ENCODE measurements at regions not wholly inside any gene's neighbourhood (a gene's known extent, or its start where the extent isn't known, plus 50 kb on each side); places are given as distances from the start of the nearest gene placed in this dataset.

DNA sequence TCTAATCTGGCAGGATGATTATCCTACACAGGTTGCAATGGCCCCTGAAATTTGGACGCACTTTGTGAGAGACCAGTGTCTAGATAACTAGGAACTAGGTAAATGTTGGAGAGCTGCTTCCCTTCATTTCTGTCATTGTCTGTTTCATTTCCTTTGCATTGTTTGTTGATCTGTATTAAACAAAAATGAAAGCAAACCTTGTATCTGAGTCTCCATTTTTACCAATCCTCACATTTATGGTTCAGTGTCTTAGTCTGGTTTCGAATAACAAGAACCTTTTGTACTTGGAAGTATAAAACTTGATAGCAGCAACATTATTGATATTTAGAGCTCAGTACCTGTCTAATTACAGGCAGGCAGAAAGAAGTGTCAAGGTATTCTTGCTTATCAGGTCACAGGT lies 105.5 kb downstream of the MRPS30 start:
- TF ChIP-seq, protein P1, sequence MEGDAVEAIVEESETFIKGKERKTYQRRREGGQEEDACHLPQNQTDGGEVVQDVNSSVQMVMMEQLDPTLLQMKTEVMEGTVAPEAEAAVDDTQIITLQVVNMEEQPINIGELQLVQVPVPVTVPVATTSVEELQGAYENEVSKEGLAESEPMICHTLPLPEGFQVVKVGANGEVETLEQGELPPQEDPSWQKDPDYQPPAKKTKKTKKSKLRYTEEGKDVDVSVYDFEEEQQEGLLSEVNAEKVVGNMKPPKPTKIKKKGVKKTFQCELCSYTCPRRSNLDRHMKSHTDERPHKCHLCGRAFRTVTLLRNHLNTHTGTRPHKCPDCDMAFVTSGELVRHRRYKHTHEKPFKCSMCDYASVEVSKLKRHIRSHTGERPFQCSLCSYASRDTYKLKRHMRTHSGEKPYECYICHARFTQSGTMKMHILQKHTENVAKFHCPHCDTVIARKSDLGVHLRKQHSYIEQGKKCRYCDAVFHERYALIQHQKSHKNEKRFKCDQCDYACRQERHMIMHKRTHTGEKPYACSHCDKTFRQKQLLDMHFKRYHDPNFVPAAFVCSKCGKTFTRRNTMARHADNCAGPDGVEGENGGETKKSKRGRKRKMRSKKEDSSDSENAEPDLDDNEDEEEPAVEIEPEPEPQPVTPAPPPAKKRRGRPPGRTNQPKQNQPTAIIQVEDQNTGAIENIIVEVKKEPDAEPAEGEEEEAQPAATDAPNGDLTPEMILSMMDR (IDR thresholded peaks at IDR 0.05), result no peak
- no peak for DNase-seq (ENCODE audit: low spot score)
- Mint-ChIP-seq H3K4me3 (ENCODE audit: unreplicated experiment) (no peak overlapping the region), H3K9me3 (ENCODE audit: low read depth) (peaks cover 2% of the 10 kb centered on the region), H3K27me3 (ENCODE audit: low read depth) (no peaks in the 10 kb centered on the region), H3K36me3 (ENCODE audit: low read depth) (no peaks in the 10 kb centered on the region), H3K4me1 (ENCODE audit: low read depth) (no peaks in the 10 kb centered on the region), H3K27ac (ENCODE audit: unreplicated experiment) (no peak overlapping the region)

DNA sequence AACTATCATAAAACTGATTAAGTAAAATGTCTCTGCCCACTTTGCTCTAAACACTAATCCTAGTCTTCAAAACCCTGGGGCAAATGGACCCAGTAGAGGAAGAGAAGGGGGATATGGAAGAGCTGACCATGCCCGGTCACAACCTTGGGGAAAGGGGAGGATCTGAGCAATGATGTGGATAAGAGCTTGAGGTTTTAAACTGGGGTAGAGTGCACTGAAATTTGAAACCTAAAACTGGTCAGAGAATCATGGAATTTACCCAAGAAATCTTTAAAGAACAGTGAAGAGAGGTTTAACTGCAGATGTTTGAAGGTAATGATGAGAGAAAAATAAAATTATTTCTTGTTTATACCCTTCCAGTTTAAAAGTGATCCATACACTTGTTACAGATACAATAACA lies 110.8 kb downstream of the MRPS30 start:
- H3K9me3 Mint-ChIP-seq (ENCODE audit: low read depth), result peaks cover 5% of the 10 kb centered on the region
- no peak for DNase-seq (ENCODE audit: low spot score)

DNA sequence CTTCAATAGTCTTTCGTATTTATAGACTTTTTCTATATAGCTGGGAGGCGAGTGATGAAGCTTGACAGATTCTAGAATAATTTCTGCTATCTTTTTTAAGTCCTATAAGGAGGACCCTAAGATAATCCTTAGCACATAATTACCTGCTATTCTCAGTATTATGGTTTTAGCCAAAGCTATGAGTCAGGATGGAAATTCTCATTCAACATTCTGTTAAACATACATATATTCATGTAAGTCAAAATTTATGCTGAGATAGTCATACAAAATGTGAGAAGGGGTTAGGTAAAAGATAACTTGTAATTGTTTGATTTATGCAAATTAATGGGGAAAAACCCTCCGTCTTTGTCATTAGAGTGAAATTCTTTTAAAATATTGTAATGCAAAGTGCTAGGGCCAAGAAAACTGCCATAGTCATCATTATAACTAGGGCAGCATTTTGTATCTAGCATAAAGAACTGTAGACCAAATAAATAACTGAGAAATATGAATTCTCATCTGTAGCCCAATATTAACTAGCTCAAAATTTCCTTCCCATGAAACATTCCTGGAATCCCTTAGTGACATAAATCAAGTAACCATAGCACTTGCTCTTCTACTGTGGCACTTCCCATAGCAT lies 118.5 kb downstream of the MRPS30 start:
- Mint-ChIP-seq H3K27me3 (ENCODE audit: low read depth) (no peaks in the 10 kb centered on the region), H3K27ac (ENCODE audit: unreplicated experiment) (no peak overlapping the region), H3K9me3 (ENCODE audit: low read depth) (no peaks in the 10 kb centered on the region), H3K4me1 (ENCODE audit: low read depth) (no peaks in the 10 kb centered on the region), H3K4me3 (ENCODE audit: unreplicated experiment) (no peak overlapping the region), H3K36me3 (ENCODE audit: low read depth) (no peaks in the 10 kb centered on the region)
- no peak for DNase-seq (ENCODE audit: low spot score)
- TF ChIP-seq, protein P1 (IDR thresholded peaks at IDR 0.05), result no peak

More for the DNA sequence above, 110.8 kb downstream of the MRPS30 start:
- Mint-ChIP-seq H3K27ac (ENCODE audit: unreplicated experiment) (no peak overlapping the region), H3K36me3 (ENCODE audit: low read depth) (no peaks in the 10 kb centered on the region), H3K27me3 (ENCODE audit: low read depth) (no peaks in the 10 kb centered on the region), H3K4me1 (ENCODE audit: low read depth) (no peaks in the 10 kb centered on the region), H3K4me3 (ENCODE audit: unreplicated experiment) (no peak overlapping the region)
- TF ChIP-seq, protein P1 (IDR thresholded peaks at IDR 0.05), result no peak

DNA sequence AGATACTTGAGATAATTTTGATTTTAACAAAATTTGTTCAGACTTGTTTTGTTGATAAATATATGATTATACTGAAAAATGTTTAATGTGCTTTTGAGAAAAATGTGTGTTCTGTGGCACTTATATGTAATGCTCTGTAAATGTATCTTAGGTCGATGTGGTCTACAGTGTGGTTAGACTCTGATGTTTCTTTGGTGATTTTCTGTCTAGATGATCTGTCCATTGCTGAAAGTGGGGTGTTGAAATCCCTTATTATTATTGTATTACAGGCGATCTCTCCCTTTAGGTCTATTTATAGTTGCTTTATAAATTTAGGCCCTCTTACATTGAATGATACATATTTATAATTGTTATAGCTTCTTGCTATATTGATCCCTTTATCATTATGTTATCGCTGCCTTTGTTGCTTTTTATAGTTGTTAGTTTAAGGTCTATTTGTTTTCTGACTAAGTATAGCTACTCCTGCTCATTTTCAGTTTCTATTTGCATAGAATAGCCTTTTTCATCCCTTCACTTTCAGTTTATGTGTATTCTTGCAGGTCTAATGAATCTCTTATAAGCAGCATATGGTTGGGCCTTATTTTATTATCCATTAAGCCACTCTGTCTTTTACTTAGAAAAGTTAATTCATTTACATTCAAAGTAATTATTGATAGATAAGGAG lies 124.3 kb downstream of the MRPS30 start:
- Mint-ChIP-seq H3K4me1 (ENCODE audit: low read depth) (no peaks in the 10 kb centered on the region), H3K36me3 (ENCODE audit: low read depth) (no peaks in the 10 kb centered on the region), H3K9me3 (ENCODE audit: low read depth) (peaks cover 8% of the 10 kb centered on the region), H3K27ac (ENCODE audit: unreplicated experiment) (no peak overlapping the region), H3K4me3 (ENCODE audit: unreplicated experiment) (no peak overlapping the region), H3K27me3 (ENCODE audit: low read depth) (no peaks in the 10 kb centered on the region)
- TF ChIP-seq, protein P1 (IDR thresholded peaks at IDR 0.05), result no peak
- no peak for DNase-seq (ENCODE audit: low spot score)

DNA sequence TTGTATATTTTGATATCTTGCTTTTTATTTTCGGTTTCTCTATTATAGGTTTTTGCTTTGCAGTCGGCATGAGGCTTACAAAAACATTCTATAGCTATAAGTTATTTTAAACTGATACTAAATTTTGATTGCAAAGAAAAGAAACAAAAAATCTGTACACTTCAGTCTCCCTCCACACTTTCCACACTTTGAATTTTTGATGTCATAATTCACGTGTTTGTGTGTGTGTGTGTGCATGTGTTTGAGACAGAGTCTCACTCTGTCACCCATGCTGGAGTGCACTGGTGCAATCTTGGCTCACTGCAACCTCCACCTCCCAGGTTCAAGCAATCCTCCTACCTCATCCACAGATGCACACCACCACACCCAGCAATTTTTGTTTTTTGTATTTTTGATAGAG lies 124.9 kb downstream of the MRPS30 start:
- no peak overlapping the region for H3K4me3 Mint-ChIP-seq (ENCODE audit: unreplicated experiment)
- no peaks in the 10 kb centered on the region for H3K27me3 Mint-ChIP-seq (ENCODE audit: low read depth)
- no peak overlapping the region for H3K27ac Mint-ChIP-seq (ENCODE audit: unreplicated experiment)
- peaks cover 8% of the 10 kb centered on the region for H3K9me3 Mint-ChIP-seq (ENCODE audit: low read depth)
- TF ChIP-seq, protein P1 (IDR thresholded peaks at IDR 0.05), result no peak
- H3K4me1 Mint-ChIP-seq (ENCODE audit: low read depth), result no peaks in the 10 kb centered on the region
- no peaks in the 10 kb centered on the region for H3K36me3 Mint-ChIP-seq (ENCODE audit: low read depth)
- DNase-seq (ENCODE audit: low spot score), result no peak

Measured in chondrocyte (in vitro differentiated cells).